Stimulated activated CD4-positive, alpha-beta T cell treated with anti-CD3 and anti-CD28 coated beads, Interleukin-1b, Interleukin-23, amount 100 ng/mL, for 1 hour (primary cell): ENCODE measurements at regions not wholly inside any gene's neighbourhood (a gene's known extent, or its start where the extent isn't known, plus 50 kb on each side); places are given as distances from the start of the nearest gene placed in this dataset.
"Not testable (repeated sequence)": the region's sequence is repeated elsewhere in the genome, so short reads cannot be mapped to it uniquely, and the experiment has no call there.

Source experiments
- DNase-seq, 2 donors: peaks; one replicate each; pipeline ENCODE4 v3.0.0-alpha.2; 2020; ENCODE audit warnings: low read depth in 2 of 2

DNA sequence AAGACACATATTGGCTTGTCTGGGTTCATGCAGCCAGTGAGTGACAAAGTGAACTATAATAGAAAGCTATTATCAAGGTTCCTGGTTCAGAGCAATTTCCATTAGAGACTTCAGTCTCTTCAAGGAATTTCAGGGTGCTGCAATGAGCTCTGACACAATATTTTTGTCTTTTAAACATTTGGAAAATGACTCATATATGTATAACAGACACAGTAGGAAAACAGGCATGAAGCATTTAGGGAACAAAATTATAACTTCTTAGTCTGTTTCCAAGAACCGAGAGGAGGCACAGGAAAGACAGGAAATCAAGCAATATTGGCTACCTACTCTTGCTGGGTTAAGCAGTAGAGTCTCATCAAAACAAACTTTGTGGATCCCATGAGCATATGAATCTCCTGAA lies 170.4 kb downstream of the PTPRC start:
- no peak for DNase-seq

DNA sequence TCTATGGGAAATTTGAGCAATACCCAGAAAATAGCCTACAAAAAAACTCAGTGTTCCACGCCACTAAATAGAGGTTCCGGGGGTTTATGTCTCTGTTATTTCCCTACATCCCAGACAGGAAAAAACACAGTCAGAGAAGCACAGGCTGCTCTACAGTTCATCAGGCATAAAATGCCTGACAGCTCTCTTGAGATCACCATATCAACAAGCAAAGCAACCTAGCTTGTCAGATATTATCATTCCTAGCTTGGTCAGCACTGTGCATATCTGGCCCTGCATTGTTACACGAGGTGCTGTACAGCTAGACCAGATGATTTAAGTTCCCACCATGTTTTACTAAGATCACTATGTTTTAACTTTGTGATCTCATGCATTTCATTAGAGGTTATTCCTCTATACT lies 172.6 kb downstream of the PTPRC start:
- no peak for DNase-seq

DNA sequence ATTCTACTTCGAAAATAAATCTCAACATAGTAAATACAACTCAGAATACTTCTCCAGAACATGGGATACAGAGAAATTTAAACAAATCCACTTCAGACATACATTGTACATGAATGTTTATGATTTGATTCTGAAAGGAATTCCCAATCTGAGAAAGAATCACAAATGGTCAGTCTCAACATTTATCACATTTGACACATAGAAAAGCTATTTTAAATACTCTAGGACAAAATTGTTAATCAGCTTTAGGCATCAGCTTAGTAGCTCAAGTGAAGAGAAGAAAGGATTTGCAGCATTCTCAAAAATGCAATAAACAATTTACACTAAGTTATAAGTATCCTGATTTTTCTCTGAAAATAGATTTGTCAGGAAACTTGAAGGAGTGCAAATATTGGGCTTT lies 184.8 kb downstream of the PTPRC start:
- DNase-seq = no peak

DNA sequence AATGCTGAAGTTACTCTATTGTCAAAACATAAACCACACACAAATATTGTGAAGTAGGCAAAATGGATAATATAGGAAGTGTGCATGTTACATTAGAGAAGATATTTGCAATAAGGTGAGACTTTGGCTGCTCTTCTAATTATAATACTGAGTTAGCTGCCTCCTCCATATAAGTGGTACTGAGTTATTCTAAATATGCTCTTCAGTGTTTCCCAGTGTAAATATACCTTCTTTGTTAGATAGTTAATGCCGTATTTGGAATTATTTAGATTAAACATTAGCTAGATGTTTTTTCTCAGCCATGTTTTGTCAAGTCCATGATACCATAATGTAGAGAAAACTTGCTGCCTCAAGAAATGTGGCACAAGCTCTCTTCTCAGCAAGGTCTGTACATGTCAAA lies 186.4 kb downstream of the PTPRC start:
- no peak for DNase-seq

DNA sequence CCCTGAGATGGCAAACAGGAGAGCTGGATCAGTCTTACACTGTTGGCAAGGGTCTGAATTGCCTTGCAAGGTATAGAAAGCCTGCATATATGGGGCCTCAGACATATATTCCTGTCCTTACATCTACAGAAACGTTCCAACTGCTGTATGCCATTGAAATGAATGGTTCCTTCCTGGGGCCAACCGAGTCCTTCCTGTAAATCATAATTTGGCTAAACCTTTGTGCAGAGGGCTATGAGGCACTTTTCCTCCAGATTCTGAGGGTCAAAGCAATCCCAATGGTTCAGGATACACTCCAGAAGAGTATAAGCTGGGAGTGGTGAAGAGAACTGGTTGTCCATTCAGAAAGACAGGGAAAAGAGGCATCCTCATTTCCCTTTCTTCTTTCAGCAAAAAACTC lies 190.5 kb downstream of the PTPRC start:
- DNase-seq = no peak

DNA sequence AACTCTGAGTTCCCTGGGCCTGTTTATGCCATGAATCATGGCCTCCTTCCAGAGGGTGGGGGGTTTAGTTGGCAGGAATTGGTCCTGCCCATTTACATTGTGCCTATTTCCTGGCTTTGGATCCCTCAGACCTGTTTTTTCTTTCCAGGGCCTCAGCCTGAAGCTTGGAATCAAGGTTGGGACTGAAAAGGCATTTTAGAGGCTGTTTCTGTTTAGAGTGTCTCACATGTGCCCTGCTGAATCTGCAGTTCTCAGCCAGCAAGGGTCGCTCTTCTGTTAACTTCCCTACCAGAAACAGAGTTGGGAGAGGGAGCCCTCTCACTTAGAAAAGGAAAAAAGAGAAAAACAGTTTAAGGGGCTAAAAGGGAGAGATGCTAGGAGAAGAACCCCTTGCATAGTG lies 191.1 kb downstream of the PTPRC start:
- no peak for DNase-seq

DNA sequence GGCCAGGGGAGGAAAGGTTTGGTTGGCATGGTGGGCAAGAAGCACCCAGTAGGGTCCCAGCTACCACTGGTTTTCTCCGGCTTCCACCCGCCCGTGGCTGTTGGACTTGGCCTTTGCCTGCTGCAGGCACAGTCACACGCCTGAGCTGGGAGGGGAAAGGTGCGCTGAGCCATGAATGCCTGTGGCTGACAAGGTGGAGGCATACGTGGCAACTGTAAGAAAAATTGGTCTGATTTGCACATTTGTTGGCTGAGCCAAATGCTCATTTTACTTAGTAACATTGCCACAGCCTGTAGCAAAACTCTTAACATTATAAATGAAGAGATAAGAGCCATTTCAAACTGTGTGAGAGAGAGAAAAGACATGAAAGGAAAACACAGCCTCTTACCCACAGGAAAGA lies 191.6 kb downstream of the PTPRC start:
- no peak for DNase-seq

DNA sequence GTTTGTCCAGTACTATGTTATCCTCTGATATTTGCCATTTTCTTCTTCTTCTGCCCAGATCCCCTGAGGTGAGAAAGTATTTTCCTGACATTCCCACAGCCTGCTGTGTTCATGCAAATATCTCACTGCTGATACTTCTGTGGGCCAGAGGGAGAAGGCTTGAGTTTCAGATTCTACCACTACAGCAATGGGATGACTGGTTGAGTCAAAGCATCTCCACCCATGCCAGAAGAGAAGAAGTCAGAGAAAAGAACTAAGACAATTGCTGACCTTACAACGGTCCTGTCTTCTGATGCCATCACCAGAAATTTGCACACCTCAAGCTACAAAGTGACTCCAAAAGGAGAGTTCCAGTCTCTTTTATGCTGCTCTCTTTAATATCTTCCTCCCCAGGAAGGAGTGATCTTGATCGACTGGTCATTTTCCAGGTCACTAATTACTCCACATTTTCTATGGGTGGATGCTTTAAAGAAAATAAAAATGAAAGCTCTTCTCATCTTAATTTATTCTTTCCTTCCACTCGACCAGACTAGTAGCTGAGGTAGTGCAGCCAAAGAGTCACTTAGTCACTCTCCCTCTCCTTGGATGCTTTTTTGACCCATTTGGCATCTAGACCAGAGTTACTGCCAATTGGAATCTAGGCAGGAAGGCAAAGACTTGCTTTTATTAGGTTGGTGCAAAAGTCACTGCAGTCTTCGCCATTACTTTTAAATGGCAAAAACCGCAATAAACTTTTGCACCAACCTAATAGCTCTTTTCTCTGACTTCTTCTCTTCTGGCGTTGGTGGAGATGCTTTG lies 195.1 kb downstream of the PTPRC start:
- DNase-seq = no peak

DNA sequence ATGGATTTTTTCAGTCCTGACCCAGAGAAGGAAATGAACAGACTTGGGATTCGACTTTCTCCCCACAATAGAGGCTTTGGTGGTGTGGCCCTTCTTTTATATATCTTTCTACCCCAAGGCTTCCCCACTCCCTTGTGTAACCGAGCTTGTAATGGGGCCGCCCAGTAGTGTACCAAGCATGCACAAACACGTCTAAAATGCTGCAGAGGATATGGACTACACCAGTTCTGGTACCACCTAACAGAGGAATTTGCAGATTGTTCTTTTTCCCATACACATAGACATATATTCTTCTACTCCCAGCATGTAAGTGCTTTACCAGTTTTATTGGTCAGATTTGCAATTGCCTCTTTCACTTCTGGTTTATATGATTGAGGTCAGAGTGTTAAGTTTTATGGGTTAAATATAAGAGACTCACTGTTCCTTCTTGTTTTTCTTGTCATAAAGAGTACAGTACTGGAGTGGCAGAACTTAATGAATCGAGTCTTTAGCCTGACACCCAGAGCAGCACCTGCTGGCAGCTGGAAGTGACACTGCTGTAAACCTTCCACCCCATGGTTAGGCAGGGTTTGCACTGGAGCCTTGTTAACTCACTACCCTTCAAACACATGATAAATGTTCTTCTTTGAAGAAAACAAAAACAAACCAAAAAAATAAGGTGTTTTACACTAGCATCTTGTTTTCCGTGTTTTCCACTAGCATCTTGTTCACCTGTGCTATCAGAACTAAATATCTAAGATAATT lies 198.6 kb downstream of the PTPRC start:
- no peak for DNase-seq

DNA sequence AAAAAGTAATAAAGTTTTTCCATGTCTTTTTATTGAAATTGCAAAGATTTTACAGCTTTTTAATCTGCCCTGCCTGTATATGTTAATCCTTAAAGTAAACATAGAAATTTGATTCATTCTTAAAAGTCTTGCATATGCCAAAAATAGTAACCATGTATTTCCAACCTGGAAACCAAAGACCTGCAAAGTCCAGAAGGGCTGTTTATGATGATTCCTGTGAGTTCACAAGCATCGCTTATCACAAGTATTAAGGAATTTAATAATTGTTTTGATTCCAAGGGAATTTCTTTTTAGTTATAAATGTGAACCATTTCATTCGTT lies 199.1 kb downstream of the PTPRC start:
- no peak for DNase-seq

DNA sequence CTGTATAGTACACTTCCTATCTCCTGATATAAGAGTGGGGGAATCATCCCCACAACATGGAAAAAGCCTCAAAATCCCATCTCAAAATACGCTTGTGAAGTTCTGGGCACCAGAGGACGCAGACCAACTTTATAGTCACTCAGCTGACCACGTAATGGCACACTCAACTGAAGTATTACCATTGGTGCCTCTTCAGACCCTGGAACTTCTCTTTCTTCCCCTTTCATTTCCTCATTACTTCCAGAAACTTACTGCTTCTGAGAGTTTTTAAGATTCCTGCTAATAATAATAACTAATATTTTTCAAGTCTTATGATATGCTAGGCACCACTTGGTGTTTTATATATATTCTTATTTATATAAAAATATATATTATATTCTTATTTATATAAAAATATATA lies 202.6 kb downstream of the PTPRC start:
- DNase-seq = no peak

DNA sequence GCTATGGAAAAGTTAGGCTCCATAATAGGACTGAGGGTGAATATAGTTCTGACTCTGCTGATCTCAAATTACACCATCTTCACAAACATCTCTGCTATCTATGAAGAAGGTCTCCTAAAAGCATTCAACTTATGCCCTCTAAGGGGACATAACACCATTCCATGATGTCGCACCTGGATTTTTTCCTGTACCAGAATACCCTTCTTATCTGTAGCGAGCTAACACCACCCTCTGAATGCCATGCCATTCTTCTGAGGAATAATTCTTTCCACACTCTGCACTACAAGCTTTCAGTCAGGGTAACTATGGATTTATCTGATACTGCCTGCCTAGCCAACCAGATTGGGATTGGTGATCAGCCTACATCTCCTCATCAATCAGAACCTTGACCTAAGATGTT lies 203.8 kb downstream of the PTPRC start:
- no peak for DNase-seq

DNA sequence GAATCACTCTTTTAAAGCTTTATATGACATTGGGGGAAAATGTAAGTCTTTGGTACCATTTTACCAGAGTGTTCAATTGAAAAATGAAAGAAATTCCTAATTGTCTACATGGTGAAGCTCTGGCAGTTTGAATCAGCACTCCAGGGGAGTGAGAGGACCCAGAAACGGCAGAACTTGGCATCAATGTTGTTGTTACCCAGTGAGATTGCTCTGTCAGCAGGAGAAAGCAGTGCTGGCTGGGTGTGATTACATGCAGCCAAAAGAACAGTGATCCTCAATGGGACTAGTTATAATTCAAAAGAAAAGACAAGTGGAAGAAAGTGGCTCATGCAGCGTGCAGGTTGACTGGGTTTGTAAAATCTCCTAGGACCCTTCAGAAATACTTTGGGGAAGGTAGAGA lies 206.4 kb downstream of the PTPRC start:
- DNase-seq = no peak

DNA sequence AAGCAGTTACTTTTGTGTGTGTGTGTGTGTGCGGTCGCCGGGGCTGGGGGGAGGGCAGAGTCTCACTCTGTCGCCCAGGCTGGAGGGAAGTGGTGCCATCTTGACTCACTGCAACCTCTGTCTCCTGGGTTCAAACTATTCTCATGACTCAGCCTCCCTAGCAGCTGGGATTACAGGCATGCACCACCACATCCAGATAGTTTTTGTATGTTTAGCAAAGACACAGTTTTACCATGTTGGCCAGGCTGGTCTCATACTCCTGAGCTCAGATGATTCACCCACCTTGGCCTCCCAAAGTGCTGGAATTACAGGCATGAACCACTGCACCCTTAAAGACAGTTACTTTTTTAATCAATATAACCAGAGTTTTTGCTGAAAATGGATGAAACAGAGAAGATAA lies 207.0 kb downstream of the PTPRC start:
- DNase-seq = no peak

DNA sequence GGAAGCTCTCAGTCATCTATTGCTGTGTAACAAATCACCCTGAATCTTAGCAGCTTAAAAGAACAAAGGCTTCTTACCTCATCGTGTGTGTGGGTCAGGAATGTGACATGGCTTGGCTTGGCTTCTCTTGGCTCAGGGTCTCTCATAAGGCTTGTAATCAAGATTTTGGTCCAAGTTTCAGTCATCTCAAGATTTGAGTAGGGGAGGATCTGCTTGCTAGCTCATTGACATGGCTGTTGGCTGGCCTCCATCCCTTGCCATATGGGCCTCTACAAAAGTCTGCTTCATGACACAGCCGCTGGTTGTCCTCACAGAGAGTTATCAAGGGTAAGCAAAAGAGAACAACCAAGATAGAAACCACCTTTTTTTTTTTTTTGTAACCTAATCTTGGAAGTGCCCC lies 207.7 kb downstream of the PTPRC start:
- DNase-seq = no peak

DNA sequence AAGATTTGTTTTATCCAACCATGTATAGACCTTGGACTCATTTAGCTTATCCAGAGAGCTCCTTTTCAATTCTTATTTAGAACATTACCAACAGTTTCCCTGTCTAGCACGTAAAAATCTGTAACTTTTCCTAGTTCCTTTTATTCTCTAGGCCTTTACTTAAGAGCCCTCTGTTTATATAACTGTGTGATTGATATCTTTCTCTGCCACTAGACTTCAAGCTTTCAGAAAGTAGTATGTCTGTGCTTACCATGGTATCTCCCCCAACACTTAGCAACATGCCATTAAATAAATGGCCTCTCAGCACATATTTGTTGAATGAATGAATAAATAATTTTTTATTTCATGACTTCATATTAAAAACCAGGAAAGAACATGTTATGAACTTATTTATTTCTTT lies 209.4 kb downstream of the PTPRC start:
- no peak for DNase-seq

DNA sequence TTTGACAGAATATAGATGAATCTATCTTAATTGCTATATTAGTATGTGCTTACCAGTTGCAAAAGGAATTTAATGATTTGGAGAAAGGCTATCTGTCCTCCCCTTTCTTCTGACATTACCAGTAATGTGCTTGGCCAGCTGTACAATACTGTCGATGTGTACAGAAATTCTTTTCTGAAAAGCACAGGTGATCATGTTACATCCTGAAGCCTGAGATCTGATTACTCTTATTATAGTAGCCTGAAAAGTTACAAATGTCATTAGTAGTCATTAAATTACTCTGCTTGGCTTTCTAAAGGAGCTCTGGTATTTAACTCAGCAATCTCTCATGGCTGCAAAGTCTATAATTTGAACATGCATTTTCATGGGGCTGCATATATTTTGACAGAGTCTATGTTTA lies 209.8 kb downstream of the PTPRC start:
- DNase-seq = no peak

DNA sequence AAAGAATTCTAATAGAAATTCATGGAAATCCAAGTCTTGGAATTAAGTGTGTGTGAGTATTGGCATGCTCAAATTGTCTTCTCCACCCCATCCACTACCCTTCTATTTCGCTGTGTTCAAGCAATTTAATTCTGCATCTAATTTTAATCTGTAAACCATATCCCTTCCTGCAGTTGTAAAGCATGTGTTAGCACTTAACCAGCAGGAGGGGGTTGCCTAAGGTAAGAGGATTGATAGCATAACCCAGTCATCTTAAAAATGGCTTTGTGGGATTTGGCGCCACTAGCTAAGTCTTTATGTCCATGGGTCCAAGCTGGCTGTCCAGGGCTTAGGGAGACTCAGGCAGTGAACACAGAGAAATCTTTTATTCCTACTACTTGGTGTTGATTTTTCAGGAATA lies 210.3 kb downstream of the PTPRC start:
- DNase-seq = no peak

DNA sequence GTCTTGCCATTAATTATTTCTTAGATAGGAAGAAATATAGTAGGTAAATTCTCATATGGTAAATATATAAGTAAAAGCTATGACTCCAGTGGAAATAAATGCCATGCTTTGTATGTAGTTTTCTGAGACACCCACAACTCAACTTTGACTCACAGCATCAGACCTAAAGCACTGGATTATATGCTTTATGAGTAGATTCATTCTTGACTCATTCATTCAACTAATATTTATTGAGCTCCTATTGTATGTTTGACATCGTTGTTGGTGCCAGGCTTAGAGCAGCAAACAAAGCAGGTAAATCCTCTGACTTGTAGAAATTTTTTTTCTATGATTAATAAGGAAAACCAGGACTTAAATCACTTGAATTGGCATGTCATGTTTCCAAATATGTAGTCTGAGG lies 211.4 kb downstream of the PTPRC start:
- no peak for DNase-seq

DNA sequence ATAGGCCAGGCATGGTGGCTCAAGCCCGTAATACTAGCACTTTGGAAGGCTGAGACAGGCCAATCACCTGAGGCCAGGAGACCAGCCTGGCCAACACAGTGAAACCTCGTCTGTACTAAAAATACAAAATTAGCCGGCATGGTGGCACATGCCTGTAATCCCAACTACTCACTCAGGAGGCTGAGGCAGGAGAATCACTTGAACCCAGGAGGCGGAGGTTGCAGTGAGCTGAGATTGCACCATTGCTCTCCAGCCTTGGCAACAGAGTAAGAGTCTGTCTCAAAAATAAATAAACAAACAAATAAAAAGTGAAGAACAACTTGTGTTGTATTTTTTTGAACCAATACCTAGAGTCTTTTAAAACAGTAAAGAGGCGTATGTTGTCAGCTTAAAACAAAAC lies 212.1 kb downstream of the PTPRC start:
- DNase-seq = not testable (repeated sequence)

DNA sequence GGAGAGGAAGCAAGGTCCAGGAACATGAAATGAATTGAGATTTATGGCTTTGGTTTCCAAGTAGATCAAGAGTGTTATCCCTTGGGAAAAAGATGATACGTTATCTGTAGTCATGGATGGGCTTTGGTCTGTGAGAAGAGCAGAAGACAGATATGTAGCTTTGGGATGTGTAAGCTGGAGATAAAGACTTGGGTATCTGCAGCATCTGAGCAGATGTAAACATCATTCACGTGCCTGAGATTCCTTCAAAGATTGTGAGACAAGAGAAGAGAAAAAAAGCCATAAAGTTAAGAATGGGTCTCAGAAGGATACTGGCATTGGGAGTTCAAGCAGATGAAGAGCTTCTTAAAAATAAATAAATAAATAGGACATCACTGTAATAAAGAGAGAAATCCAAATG lies 217.8 kb downstream of the PTPRC start:
- no peak for DNase-seq

DNA sequence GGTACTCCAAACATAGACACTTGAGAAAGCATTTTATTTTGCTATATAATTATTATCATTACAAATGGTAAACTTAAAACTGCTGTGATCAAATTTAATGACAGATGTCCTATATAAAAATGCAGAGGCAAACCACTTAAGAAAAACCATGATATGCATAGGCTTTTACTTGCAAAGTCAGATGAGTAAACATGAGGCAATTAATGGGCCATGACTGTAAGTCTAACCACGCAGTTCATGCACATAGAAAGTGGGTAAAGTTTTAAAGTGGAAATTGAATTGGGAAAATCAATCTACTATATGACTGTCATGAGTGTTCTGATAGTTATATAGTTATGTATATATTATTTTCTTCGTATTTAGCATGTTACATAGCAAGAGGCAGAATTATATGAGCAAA lies 219.2 kb downstream of the PTPRC start:
- no peak for DNase-seq

DNA sequence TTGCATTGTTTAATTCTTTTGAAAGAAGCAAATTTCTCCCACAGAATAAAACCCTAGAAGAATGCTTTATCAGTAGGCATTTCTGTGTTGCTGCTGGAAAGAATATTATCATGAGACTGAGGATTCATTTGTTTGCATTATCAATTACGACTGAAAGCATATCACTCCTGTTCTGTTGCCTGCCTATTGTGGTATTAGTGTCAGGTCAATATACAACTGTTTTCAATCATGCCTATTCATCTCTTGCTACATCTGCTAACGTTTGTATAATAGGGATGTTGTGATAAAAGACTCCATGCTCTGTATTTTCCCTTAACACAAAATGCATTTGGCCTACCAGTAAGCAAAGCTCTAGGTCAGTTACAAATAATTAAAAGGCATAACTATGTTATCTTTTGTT lies 221.5 kb downstream of the PTPRC start:
- DNase-seq = no peak

DNA sequence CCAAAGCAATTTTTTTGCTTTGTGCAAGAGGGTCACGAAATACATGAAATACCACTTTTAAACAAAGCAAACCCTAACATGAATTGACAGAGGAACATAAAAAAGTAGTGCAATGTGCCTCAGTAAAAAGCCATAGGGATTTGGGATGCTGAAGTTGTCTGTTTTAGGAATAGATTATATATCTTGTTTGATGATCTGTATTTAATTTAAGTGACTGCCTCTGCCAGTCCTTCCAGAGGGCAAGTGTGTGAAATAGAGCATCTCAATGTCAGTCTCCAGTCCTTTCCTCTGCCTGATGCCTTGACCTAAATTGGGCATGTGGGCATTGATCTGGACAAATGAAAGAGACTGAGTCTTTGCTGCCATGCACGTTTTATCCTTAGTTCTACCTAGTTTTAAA lies 222.8 kb downstream of the PTPRC start:
- DNase-seq = no peak
